Activated naive CD8-positive, alpha-beta T cell treated with anti-CD3 and anti-CD28 coated beads, Interleukin-2, amount 10 ng/mL, durations not matched to agents 7 days and 5 days (primary cell): ENCODE measurements at regions not wholly inside any gene's neighbourhood (a gene's known extent, or its start where the extent isn't known, plus 50 kb on each side); places are given as distances from the start of the nearest gene placed in this dataset.
"Not testable (repeated sequence)": the region's sequence is repeated elsewhere in the genome, so short reads cannot be mapped to it uniquely, and the experiment has no call there.

ENCODE experiments used
- ATAC-seq: fragments of 150-1000 bp; cut with Tn5 transposase; one replicate; pipeline ENCODE4 v1.10.0; 2021; ENCODE audit warnings: low read depth, moderate library complexity
- POLR2A ChIA-PET: fragments of 350-600 bp; sonication (Branson Sonifier 250); formaldehyde crosslinking; loops from one replicate; lab custom pipeline; 2021; ENCODE audit warnings: antibody characterized with exemption; lab: Charles Lee
- DNase-seq: peaks from one replicate; pipeline ENCODE4 v3.0.0; 2021
- H3K27ac Mint-ChIP-seq: one replicate; pipeline ENCODE4 v1.8.0; 2022; ENCODE audit warnings: mild to moderate bottlenecking, mixed read lengths
- H3K27me3 Mint-ChIP-seq: one replicate; pipeline ENCODE4 v1.8.0; 2022; ENCODE audit warnings: mild to moderate bottlenecking, moderate library complexity, mixed read lengths
- H3K36me3 Mint-ChIP-seq: one replicate; pipeline ENCODE4 v1.8.0; 2021; ENCODE audit warnings: mild to moderate bottlenecking, mixed read lengths
- H3K4me1 Mint-ChIP-seq: one replicate; pipeline ENCODE4 v1.8.0; 2021; ENCODE audit warnings: mixed read lengths
- H3K4me3 Mint-ChIP-seq: one replicate; pipeline ENCODE4 v1.8.0; 2022; ENCODE audit warnings: mild to moderate bottlenecking, moderate library complexity, mixed read lengths
- H3K9me3 Mint-ChIP-seq: one replicate; pipeline ENCODE4 v1.8.0; 2021; ENCODE audit warnings: mixed read lengths

- H3K27ac Mint-ChIP-seq = no peak overlapping the region
- no peaks in the 10 kb centered on the region for H3K27me3 Mint-ChIP-seq
- POLR2A ChIA-PET = no interaction called here
- ATAC-seq = no peak
- H3K4me1 Mint-ChIP-seq = no peaks in the 10 kb centered on the region
- DNase-seq = no peak
- H3K36me3 Mint-ChIP-seq = no peaks in the 10 kb centered on the region
- H3K4me3 Mint-ChIP-seq = no peak overlapping the region
- peaks cover 6% of the 10 kb centered on the region for H3K9me3 Mint-ChIP-seq
Measured at GRCh38 chr9:26216702-26217101, 538.5 kb upstream of the TUSC1 start.

- H3K9me3 Mint-ChIP-seq, H3K4me1 Mint-ChIP-seq, H3K27me3 Mint-ChIP-seq, DNase-seq, H3K4me3 Mint-ChIP-seq, ATAC-seq, POLR2A ChIA-PET, H3K27ac Mint-ChIP-seq, H3K36me3 Mint-ChIP-seq: not testable (repeated sequence)
Measured at GRCh38 chr9:26214713-26215444, 536.6 kb upstream of the TUSC1 start.

- Mint-ChIP-seq H3K36me3 (no peaks in the 10 kb centered on the region), H3K4me1 (no peaks in the 10 kb centered on the region), H3K9me3 (peaks cover 3% of the 10 kb centered on the region), H3K27ac (no peak overlapping the region), H3K27me3 (no peaks in the 10 kb centered on the region), H3K4me3 (no peak overlapping the region)
- POLR2A ChIA-PET = no interaction called here
- ATAC-seq (no peak), DNase-seq (no peak)
Measured at GRCh38 chr9:26210338-26210851, 532.2 kb upstream of the TUSC1 start.

- POLR2A ChIA-PET = no interaction called here
- DNase-seq (no peak), ATAC-seq (no peak)
- Mint-ChIP-seq H3K27me3 (no peaks in the 10 kb centered on the region), H3K9me3 (peaks cover 3% of the 10 kb centered on the region), H3K4me3 (no peak overlapping the region), H3K36me3 (no peaks in the 10 kb centered on the region), H3K4me1 (no peaks in the 10 kb centered on the region), H3K27ac (no peak overlapping the region)
Measured at GRCh38 chr9:26205261-26205660, 527.0 kb upstream of the TUSC1 start.

- H3K27ac Mint-ChIP-seq = no peak overlapping the region
- peaks cover 8% of the 10 kb centered on the region for H3K9me3 Mint-ChIP-seq
- H3K4me1 Mint-ChIP-seq = no peaks in the 10 kb centered on the region
- ATAC-seq (no peak), DNase-seq (no peak)
- no peaks in the 10 kb centered on the region for H3K27me3 Mint-ChIP-seq
- no peak overlapping the region for H3K4me3 Mint-ChIP-seq
- POLR2A ChIA-PET = no interaction called here
- no peaks in the 10 kb centered on the region for H3K36me3 Mint-ChIP-seq
Measured at GRCh38 chr9:26193237-26193636, 515.0 kb upstream of the TUSC1 start.

- Mint-ChIP-seq H3K4me1 (no peaks in the 10 kb centered on the region), H3K27me3 (no peaks in the 10 kb centered on the region), H3K9me3 (peaks cover 8% of the 10 kb centered on the region), H3K4me3 (no peak overlapping the region), H3K36me3 (no peaks in the 10 kb centered on the region), H3K27ac (no peak overlapping the region)
- ATAC-seq (no peak), DNase-seq (no peak)
- POLR2A ChIA-PET = no interaction called here
Measured at GRCh38 chr9:26191711-26192110, 513.5 kb upstream of the TUSC1 start.

- no peak for ATAC-seq
- POLR2A ChIA-PET = interaction anchor here (0.7 kb wide), 1 partner anchor 1033 kb away, joined by 3 read pairs; no protein-coding TSS in a partner anchor
- peaks cover 2% of the 10 kb centered on the region for H3K9me3 Mint-ChIP-seq
- H3K4me1 Mint-ChIP-seq = no peaks in the 10 kb centered on the region
- H3K27ac Mint-ChIP-seq = no peak overlapping the region
- no peaks in the 10 kb centered on the region for H3K36me3 Mint-ChIP-seq
- no peaks in the 10 kb centered on the region for H3K27me3 Mint-ChIP-seq
- no peak overlapping the region for H3K4me3 Mint-ChIP-seq
- no peak for DNase-seq
Measured at GRCh38 chr9:26181836-26182235, 503.6 kb upstream of the TUSC1 start.

- Mint-ChIP-seq H3K4me3 (no peak overlapping the region), H3K27ac (no peak overlapping the region), H3K9me3 (peaks cover 2% of the 10 kb centered on the region), H3K4me1 (no peaks in the 10 kb centered on the region), H3K36me3 (no peaks in the 10 kb centered on the region), H3K27me3 (no peaks in the 10 kb centered on the region)
- POLR2A ChIA-PET = no interaction called here
- ATAC-seq = no peak
- no peak for DNase-seq
Measured at GRCh38 chr9:26176628-26177027, 498.4 kb upstream of the TUSC1 start.

GRCh38 chr9:26175264-26175663 lies 497.0 kb upstream of the TUSC1 start:
- Mint-ChIP-seq H3K9me3 (peaks cover 2% of the 10 kb centered on the region), H3K4me1 (no peaks in the 10 kb centered on the region), H3K36me3 (no peaks in the 10 kb centered on the region), H3K27ac (no peak overlapping the region), H3K4me3 (no peak overlapping the region), H3K27me3 (no peaks in the 10 kb centered on the region)
- POLR2A ChIA-PET = no interaction called here
- DNase-seq (no peak), ATAC-seq (no peak)

- POLR2A ChIA-PET = no interaction called here
- no peaks in the 10 kb centered on the region for H3K4me1 Mint-ChIP-seq
- H3K27ac Mint-ChIP-seq = no peak overlapping the region
- H3K4me3 Mint-ChIP-seq = no peak overlapping the region
- H3K27me3 Mint-ChIP-seq = no peaks in the 10 kb centered on the region
- H3K9me3 Mint-ChIP-seq = no peaks in the 10 kb centered on the region
- no peak for DNase-seq
- ATAC-seq = no peak
- no peaks in the 10 kb centered on the region for H3K36me3 Mint-ChIP-seq
Measured at GRCh38 chr9:26172301-26172700, 494.1 kb upstream of the TUSC1 start.

GRCh38 chr9:26171691-26172090 lies 493.4 kb upstream of the TUSC1 start:
- no peaks in the 10 kb centered on the region for H3K36me3 Mint-ChIP-seq
- no peaks in the 10 kb centered on the region for H3K27me3 Mint-ChIP-seq
- no peaks in the 10 kb centered on the region for H3K9me3 Mint-ChIP-seq
- no peak overlapping the region for H3K27ac Mint-ChIP-seq
- no peak for DNase-seq
- no peak overlapping the region for H3K4me3 Mint-ChIP-seq
- no peaks in the 10 kb centered on the region for H3K4me1 Mint-ChIP-seq
- ATAC-seq = no peak
- POLR2A ChIA-PET = no interaction called here

GRCh38 chr9:26170190-26170589 lies 491.9 kb upstream of the TUSC1 start:
- H3K9me3 Mint-ChIP-seq = no peaks in the 10 kb centered on the region
- POLR2A ChIA-PET = no interaction called here
- DNase-seq (no peak), ATAC-seq (no peak)
- H3K36me3 Mint-ChIP-seq = no peaks in the 10 kb centered on the region
- no peaks in the 10 kb centered on the region for H3K27me3 Mint-ChIP-seq
- H3K4me3 Mint-ChIP-seq = no peak overlapping the region
- H3K27ac Mint-ChIP-seq = no peak overlapping the region
- H3K4me1 Mint-ChIP-seq = no peaks in the 10 kb centered on the region

GRCh38 chr9:26169708-26170107 lies 491.5 kb upstream of the TUSC1 start:
- H3K4me1 Mint-ChIP-seq = no peaks in the 10 kb centered on the region
- ATAC-seq (no peak), DNase-seq (no peak)
- POLR2A ChIA-PET = no interaction called here
- no peaks in the 10 kb centered on the region for H3K27me3 Mint-ChIP-seq
- no peaks in the 10 kb centered on the region for H3K36me3 Mint-ChIP-seq
- H3K4me3 Mint-ChIP-seq = no peak overlapping the region
- no peak overlapping the region for H3K27ac Mint-ChIP-seq
- H3K9me3 Mint-ChIP-seq = no peaks in the 10 kb centered on the region

- no peak for DNase-seq
- no peak overlapping the region for H3K4me3 Mint-ChIP-seq
- POLR2A ChIA-PET = no interaction called here
Measured at GRCh38 chr9:26166537-26166936, 488.3 kb upstream of the TUSC1 start.

More at GRCh38 chr9:26166537-26166936, 488.3 kb upstream of the TUSC1 start:
- H3K9me3 Mint-ChIP-seq = peaks cover 3% of the 10 kb centered on the region
- no peaks in the 10 kb centered on the region for H3K36me3 Mint-ChIP-seq
- ATAC-seq = no peak
- H3K4me1 Mint-ChIP-seq = no peaks in the 10 kb centered on the region
- no peaks in the 10 kb centered on the region for H3K27me3 Mint-ChIP-seq
- no peak overlapping the region for H3K27ac Mint-ChIP-seq
